Aorta (tissue), 5 donors: ENCODE measurements at regions not wholly inside any gene's neighbourhood (a gene's known extent, or its start where the extent isn't known, plus 50 kb on each side); places are given as distances from the start of the nearest gene placed in this dataset.
A peak's percentile ranks its signal among the peaks of the same experiment; 100 is the strongest.

Source experiments
- ATAC-seq: fragments of 200-7000 bp; cut with Tn5 transposase; one replicate; pipeline ENCODE4 v1.9.1; 2022; ENCODE audit warnings: moderate library complexity; ENCODE audit not compliant: low FRiP score
- DNase-seq, 2 donors: peaks; one replicate each; pipeline ENCODE4 v3.0.0-alpha.2; 2020
- H3K27ac ChIP-seq, 2 donors: one replicate each; pipeline ENCODE4 v1.5.1; 2013; ENCODE audit warnings: low read length in 2 of 2, mild to moderate bottlenecking in 2 of 2, moderate library complexity in 2 of 2, control low read depth in 1 of 2, inconsistent platforms in 1 of 2, low read depth in 1 of 2
- H3K27me3 ChIP-seq, 2 donors: one replicate each; pipeline ENCODE4 v1.6.1; 2013; ENCODE audit warnings: control low read depth in 1 of 2, low read length in 1 of 2, mild to moderate bottlenecking in 1 of 2, moderate library complexity in 1 of 2; ENCODE audit not compliant: insufficient read depth in 2 of 2, control insufficient read depth in 1 of 2
- H3K36me3 ChIP-seq, 2 donors: one replicate each; pipeline ENCODE4 v1.6.1; 2013; ENCODE audit warnings: control low read depth in 1 of 2, low read length in 1 of 2, mild to moderate bottlenecking in 1 of 2; ENCODE audit not compliant: insufficient read depth in 2 of 2, control insufficient read depth in 1 of 2
- H3K4me1 ChIP-seq, 2 donors: one replicate each; pipeline ENCODE4 v1.6.1; 2013; ENCODE audit warnings: low read length in 2 of 2, control low read depth in 1 of 2, mild to moderate bottlenecking in 1 of 2, moderate library complexity in 1 of 2; ENCODE audit not compliant: insufficient read depth in 2 of 2, control insufficient read depth in 1 of 2
- H3K4me3 ChIP-seq, 2 donors: one replicate each; pipeline ENCODE4 v1.5.1; 2013; ENCODE audit warnings: low read length in 2 of 2, control low read depth in 1 of 2, mild to moderate bottlenecking in 1 of 2
- H3K9me3 ChIP-seq: one replicate; pipeline ENCODE4 v1.6.1; 2013; ENCODE audit warnings: mild to moderate bottlenecking, low read length; ENCODE audit not compliant: control insufficient read depth
- WGBS, 2 donors: extraction: QIAGEN DNeasy Blood & Tissue Kit; methylation state at CpG; one replicate each; pipeline ENCODE4 v1.1.7; 2013; 5-methylcytosine and 5-hydroxymethylcytosine counted together
- intact Hi-C, 2 donors: fragments of 100-400 bp; cut with DNase I; formaldehyde crosslinking; loops; one replicate each; pipeline versions ENCODE4 v1.14.2 to v1.15.0; 2022
- donor health status: healthy with polysubstance abuse.
- donor health status: Bipolar disorder and iron deficiency.
- donor health status: DM: no; HTN: no; CAD: no.
- donor health status: DM: no; HTN: no; CAD: no.
- donor health status: DM: yes; HTN: yes; CAD: no.

DNA sequence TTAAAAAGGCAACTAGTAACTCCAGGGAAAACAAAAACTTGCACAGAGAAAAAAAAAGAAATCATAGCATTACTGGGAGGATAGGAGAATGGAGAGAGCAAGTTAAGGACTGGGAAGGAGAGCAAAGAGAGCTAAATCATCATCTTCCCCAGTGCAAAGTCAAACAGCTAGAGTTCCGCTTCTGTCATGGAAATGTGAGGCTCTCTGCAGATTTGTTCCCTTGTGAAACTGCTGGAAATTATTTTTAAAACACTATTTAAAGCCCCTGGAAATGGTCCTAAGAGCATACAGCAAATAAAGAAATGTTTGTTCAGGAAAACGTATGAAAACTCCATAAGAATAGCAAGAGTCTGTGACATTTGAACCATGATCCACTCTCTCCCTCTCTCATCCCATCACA, 64.6 kb downstream of the CAMK2N1 start:
- H3K9me3 ChIP-seq, result peaks cover 8% of the 10 kb centered on the region

GRCh38 chr1:20417581-20417980, 68.4 kb downstream of the CAMK2N1 start:
- 78 to 82% methylated on average over 8 of the region's 8 CpGs for WGBS, 2 donors
- intact Hi-C loops, result no loop called here
- H3K9me3 ChIP-seq, result peaks cover 4% of the 10 kb centered on the region
- no peaks in the 10 kb centered on the region for H3K4me1 ChIP-seq
- no peak overlapping the region for H3K4me3 ChIP-seq
- H3K36me3 ChIP-seq, result no peaks in the 10 kb centered on the region
- DNase-seq (no peak), ATAC-seq (no peak)
- no peaks in the 10 kb centered on the region for H3K27me3 ChIP-seq
- no peak overlapping the region for H3K27ac ChIP-seq

More for the DNA sequence above, 64.6 kb downstream of the CAMK2N1 start:
- Histone ChIP-seq H3K27me3 (no peaks in the 10 kb centered on the region), H3K27ac (no peak overlapping the region), H3K4me3 (no peak overlapping the region), H3K36me3 (no peaks in the 10 kb centered on the region), H3K4me1 (no peaks in the 10 kb centered on the region)
- DNase-seq, result no peak
- ATAC-seq, result no peak
- 32 to 34% methylated on average over 2 of the region's 2 CpGs for whole genome bisulfite sequencing, 2 donors
- intact Hi-C loops, result no loop called here

GRCh38 chr1:20416706-20417105, 69.3 kb downstream of the CAMK2N1 start:
- H3K36me3 ChIP-seq, result no peaks in the 10 kb centered on the region
- no peaks in the 10 kb centered on the region for H3K9me3 ChIP-seq
- no peak overlapping the region for H3K4me3 ChIP-seq
- ATAC-seq, result no peak
- intact Hi-C loops, result no loop called here
- H3K27ac ChIP-seq, result no peak overlapping the region
- no peak for DNase-seq
- H3K27me3 ChIP-seq, result no peaks in the 10 kb centered on the region
- 76 to 81% methylated on average over 3 of the region's 3 CpGs for WGBS, 2 donors
- H3K4me1 ChIP-seq, result no peaks in the 10 kb centered on the region

DNA sequence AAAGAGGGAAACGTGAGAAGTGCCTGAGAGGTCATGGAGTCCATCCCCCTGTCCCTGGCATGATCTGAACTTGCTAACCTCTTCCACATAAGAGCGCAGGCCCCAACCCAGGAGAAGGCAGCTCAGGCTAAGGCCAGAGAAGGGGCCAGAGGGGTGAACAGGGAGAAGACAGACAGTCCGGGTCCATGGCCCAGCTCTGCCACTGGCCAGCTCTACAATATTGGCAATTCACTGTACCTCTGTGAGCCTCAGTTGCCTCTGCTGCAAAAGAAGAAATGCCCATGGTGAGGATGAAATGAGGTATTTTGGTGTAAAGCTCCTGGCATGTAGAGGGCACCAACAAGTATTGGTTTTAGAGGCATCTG, 72.3 kb downstream of the CAMK2N1 start:
- no peaks in the 10 kb centered on the region for H3K4me1 ChIP-seq
- WGBS, 2 donors, result 66 to 72% methylated on average over 3 of the region's 3 CpGs
- DNase-seq (no peak), ATAC-seq (no peak)
- intact Hi-C loops, result no loop called here
- no peak overlapping the region for H3K4me3 ChIP-seq
- no peaks in the 10 kb centered on the region for H3K36me3 ChIP-seq
- H3K9me3 ChIP-seq, result no peaks in the 10 kb centered on the region
- no peak overlapping the region for H3K27ac ChIP-seq
- no peaks in the 10 kb centered on the region for H3K27me3 ChIP-seq

DNA sequence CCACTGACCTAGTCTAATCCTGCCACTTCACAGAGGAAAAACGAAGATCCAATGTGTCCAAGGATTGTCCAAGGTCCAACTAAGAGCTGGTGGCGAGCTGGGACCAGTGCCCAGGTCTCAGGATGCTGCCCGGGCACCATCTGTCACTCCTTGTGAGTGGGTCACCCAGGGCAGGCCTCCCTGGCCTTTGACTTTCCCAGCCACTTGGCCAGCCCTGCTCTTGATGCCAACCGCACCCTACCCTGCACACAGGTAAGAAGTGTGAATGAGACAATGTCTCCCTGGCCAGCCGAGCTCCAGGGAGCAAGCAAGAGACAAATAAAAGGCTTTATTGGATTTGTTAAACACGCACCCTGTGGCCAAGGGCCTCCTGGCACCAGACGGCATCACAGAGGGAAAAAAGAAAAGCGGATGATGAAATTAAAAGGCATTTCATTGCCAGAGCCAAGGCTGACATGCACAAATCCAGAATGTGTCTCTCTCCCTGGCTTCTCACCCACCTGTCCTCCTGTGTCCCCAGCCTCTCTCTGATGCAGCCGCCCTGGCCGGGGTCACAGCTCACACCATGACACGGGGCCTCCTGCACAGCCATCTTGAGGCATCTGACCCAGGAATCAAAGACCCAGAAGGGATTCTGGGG, 72.8 kb downstream of the CAMK2N1 start:
- DNase-seq (no peak), ATAC-seq (no peak)
- H3K36me3 ChIP-seq, result no peaks in the 10 kb centered on the region
- no peaks in the 10 kb centered on the region for H3K27me3 ChIP-seq
- intact Hi-C loops, result no loop called here
- H3K4me3 ChIP-seq, result no peak overlapping the region
- H3K4me1 ChIP-seq, result no peaks in the 10 kb centered on the region
- no peaks in the 10 kb centered on the region for H3K9me3 ChIP-seq
- WGBS, 2 donors, result 62 to 72% methylated on average over 11 of the region's 11 CpGs
- H3K27ac ChIP-seq, result no peak overlapping the region

DNA sequence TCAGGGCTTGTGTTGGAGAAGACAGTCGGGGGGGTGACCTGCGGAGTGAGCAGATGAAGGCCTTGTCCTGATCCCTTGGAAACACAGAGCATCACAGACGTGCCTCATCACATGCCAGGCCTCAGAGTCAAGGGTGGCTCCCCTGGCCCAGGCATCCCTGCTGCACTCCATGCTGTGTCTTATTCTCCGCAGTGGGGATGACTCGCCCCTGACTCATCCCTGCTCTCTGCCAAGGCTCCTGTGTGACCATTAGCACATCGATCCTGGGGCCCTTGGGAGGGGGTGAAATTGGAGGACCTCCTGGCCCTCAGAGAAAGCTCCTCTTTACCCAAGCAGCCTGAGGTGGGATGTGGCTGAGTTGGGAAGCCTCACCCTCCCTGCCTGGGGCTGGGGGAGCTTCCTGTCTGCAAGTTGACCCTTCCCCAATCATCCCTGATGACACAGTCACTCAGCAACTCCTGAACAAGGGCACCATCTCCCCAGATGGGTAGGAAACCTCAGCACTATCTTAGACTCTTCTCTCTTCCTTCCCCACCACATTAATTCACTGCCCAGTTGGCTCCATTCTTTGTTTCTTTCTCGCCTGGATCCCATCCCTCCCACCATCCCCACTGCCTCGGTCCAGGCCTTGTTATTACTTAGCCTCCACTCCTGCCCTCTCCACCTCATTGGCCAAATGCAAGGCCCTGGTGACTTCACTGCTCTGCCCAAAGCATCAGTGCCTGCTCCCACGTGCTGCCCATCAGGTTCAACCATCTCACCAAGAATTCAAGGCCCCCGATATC, 74.6 kb downstream of the CAMK2N1 start:
- peak; percentile 55 to 80 for DNase-seq
- Histone ChIP-seq H3K27ac (no peak overlapping the region), H3K9me3 (no peaks in the 10 kb centered on the region), H3K4me3 (no peak overlapping the region), H3K4me1 (no peaks in the 10 kb centered on the region), H3K36me3 (no peaks in the 10 kb centered on the region), H3K27me3 (peaks cover 0 to 1% of the 10 kb centered on the region in 2 donors)
- ATAC-seq, result no peak
- intact Hi-C loops, result no loop called here
- 66% methylated on average over 10 of the region's 10 CpGs for WGBS, 2 donors

DNA sequence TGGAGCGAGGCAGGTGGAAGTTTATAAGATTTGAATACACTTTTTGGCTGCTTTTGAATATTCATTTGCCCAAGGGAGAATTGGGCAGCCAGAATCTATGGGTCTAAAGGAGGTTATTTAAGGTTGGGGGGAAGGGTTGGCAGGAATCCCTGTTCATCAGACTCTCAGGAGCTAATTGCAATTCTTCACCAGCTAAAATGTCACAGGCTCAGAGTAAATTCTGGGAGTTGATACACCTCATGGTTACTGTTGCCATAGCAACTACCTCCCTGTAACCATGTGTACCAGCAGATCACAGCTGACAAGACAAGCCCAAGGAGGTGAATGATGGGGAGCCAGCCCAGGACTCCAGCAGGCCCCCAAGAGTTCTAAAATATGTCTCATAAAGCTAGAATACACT, 75.5 kb downstream of the CAMK2N1 start:
- no peak overlapping the region for H3K27ac ChIP-seq
- H3K4me1 ChIP-seq, result no peaks in the 10 kb centered on the region
- ATAC-seq (no peak), DNase-seq (no peak)
- no peak overlapping the region for H3K4me3 ChIP-seq
- no peaks in the 10 kb centered on the region for H3K9me3 ChIP-seq
- no peaks in the 10 kb centered on the region for H3K36me3 ChIP-seq
- intact Hi-C loops, result no loop called here
- peaks cover 0 to 4% of the 10 kb centered on the region in 2 donors for H3K27me3 ChIP-seq
- WGBS, 2 donors, result 93 to 100% methylated on average over 1 of the region's 1 CpG

DNA sequence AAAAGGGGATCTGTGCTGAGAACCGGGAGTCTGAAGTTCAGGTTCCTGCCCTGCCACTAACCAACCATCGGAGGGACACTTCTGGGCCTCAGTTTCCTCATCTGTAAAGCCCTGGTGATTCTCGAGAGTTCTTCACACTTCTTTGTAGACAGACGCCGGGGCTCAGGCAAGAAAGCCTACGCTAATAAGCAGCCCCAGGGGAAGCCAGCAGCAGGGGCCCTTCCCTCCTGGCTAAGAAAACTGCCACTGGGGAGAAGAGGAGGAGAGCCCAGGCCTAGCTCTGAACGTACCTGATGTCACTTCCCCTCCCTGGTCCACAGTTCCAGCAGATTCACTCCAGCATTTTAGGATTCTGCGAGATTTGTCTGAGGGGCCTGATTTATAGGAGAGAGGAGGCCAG, 76.0 kb downstream of the CAMK2N1 start:
- DNase-seq (no peak), ATAC-seq (no peak)
- Histone ChIP-seq H3K36me3 (no peaks in the 10 kb centered on the region), H3K4me1 (no peaks in the 10 kb centered on the region), H3K27me3 (peaks cover 0 to 4% of the 10 kb centered on the region in 2 donors), H3K4me3 (no peak overlapping the region), H3K9me3 (no peaks in the 10 kb centered on the region), H3K27ac (no peak overlapping the region)
- WGBS, 2 donors, result 45 to 49% methylated on average over 8 of the region's 8 CpGs
- intact Hi-C loops, result no loop called here

DNA sequence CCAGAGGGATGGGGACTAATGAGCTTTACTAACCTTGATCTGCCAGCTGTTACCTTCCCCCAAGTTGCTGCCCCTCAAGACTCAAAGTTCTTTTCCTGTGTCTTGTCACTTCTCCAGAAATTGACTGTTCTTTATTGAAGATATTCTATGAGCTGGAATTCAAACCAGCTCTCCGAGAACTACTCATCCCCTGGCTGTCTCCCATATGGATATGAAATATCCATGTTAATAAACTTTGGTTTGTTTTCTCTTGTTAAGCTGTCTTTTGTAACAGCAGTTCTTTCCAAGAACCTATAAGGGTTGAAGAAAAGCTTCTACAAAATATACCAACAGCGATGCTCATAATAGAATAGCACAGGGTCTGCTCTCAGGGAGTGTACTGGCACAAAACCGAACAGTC, 77.0 kb downstream of the CAMK2N1 start:
- ATAC-seq, result no peak
- intact Hi-C loops, result no loop called here
- Histone ChIP-seq H3K4me3 (no peak overlapping the region), H3K36me3 (no peaks in the 10 kb centered on the region), H3K27me3 (peaks cover 0 to 4% of the 10 kb centered on the region in 2 donors), H3K27ac (no peak overlapping the region), H3K9me3 (no peaks in the 10 kb centered on the region), H3K4me1 (no peaks in the 10 kb centered on the region)
- 90 to 93% methylated on average over 3 of the region's 3 CpGs for WGBS, 2 donors
- no peak for DNase-seq
